CD14-positive monocyte (primary cell): ENCODE measurements at regions not wholly inside any gene's neighbourhood (a gene's known extent, or its start where the extent isn't known, plus 50 kb on each side); places are given as distances from the start of the nearest gene placed in this dataset.

Experiments used
- DNase-seq, 3 donors: peaks; one replicate each; pipeline ENCODE4 v3.0.0-alpha.2; 2011 to 2022
- H2AFZ ChIP-seq: 2 replicates; pipeline ENCODE4 v1.6.0; 2012; ENCODE audit warnings: mild to moderate bottlenecking, low read depth, low read length, inconsistent platforms; ENCODE audit not compliant: insufficient read depth, poor library complexity, severe bottlenecking
- H3K27ac ChIP-seq, 2 donors: 1 replicate in 1 of 2; 2 replicates in 1 of 2; pipeline ENCODE4 v1.5.1; 2012 to 2013; ENCODE audit warnings: low read length in 2 of 2, control low read depth in 1 of 2, inconsistent platforms in 1 of 2, low read depth in 1 of 2, mild to moderate bottlenecking in 1 of 2
- H3K27me3 ChIP-seq, 2 donors: one replicate each; pipeline versions ENCODE4 v1.6.0 to v1.6.1; 2011 to 2013; ENCODE audit warnings: low read length in 2 of 2; ENCODE audit not compliant: control insufficient read depth in 2 of 2, insufficient read depth in 2 of 2
- H3K36me3 ChIP-seq, 2 donors: replicated peaks in 1 of 2; 1 replicate in 1 of 2; 2 replicates in 1 of 2; pipeline versions ENCODE4 v1.5.1 to v1.6.1; 2012 to 2013; ENCODE audit warnings: low read length in 2 of 2, control low read depth in 1 of 2, inconsistent platforms in 1 of 2, mild to moderate bottlenecking in 1 of 2; ENCODE audit not compliant: insufficient read depth in 2 of 2, control insufficient read depth in 1 of 2
- H3K4me1 ChIP-seq, 2 donors: 1 replicate in 1 of 2; 2 replicates in 1 of 2; pipeline versions ENCODE4 v1.5.1 to v1.6.1; 2012 to 2013; ENCODE audit warnings: low read length in 2 of 2, control low read depth in 1 of 2, inconsistent platforms in 1 of 2, mild to moderate bottlenecking in 1 of 2, moderate library complexity in 1 of 2; ENCODE audit not compliant: insufficient read depth in 2 of 2, control insufficient read depth in 1 of 2
- H3K4me2 ChIP-seq: replicated peaks from 2 replicates; pipeline ENCODE3; 2012; ENCODE audit warnings: low read length, moderate library complexity, mild to moderate bottlenecking; ENCODE audit not compliant: poor library complexity, severe bottlenecking; ENCODE audit errors: extremely low read depth
- H3K4me3 ChIP-seq, 3 experiments: fragments of 200-600 bp in 1 of 3; sonication (generic) in 1 of 3; replicated peaks in 1 of 3; 1 replicate in 2 of 3; 2 replicates in 1 of 3; pipeline ENCODE4 v1.5.1; 2011 to 2013; ENCODE audit warnings: low read length in 3 of 3, mild to moderate bottlenecking in 3 of 3, control low read depth in 2 of 3, low read depth in 2 of 3, inconsistent platforms in 1 of 3, moderate library complexity in 1 of 3
- H3K79me2 ChIP-seq: 2 replicates; pipeline ENCODE4 v1.6.0; 2012; ENCODE audit warnings: mild to moderate bottlenecking, control low read depth, inconsistent platforms, low read length, moderate library complexity; ENCODE audit not compliant: insufficient read depth
- H3K9ac ChIP-seq: 2 replicates; pipeline ENCODE4 v1.6.0; 2017; ENCODE audit warnings: low read length, mild to moderate bottlenecking; ENCODE audit not compliant: insufficient read depth, poor library complexity, severe bottlenecking
- H3K9me3 ChIP-seq, 2 donors: replicated peaks in 1 of 2; 1 replicate in 1 of 2; 2 replicates in 1 of 2; pipeline versions ENCODE4 v1.5.1 to v1.6.1; 2012 to 2013; ENCODE audit warnings: low read length in 2 of 2, control low read depth in 1 of 2; ENCODE audit not compliant: control insufficient read depth in 1 of 2, insufficient read depth in 1 of 2
- H4K20me1 ChIP-seq: 2 replicates; pipeline ENCODE4 v1.6.0; 2012; ENCODE audit warnings: mild to moderate bottlenecking, low read length, control low read depth, moderate library complexity; ENCODE audit not compliant: insufficient read depth
- H3K27ac Mint-ChIP-seq, 7 donors: one replicate each; pipeline ENCODE4 v1.8.0; 2020; ENCODE audit warnings: mild to moderate bottlenecking in 7 of 7, mixed read lengths in 7 of 7, moderate library complexity in 6 of 7, inconsistent platforms in 2 of 7
- H3K27me3 Mint-ChIP-seq, 3 donors: one replicate each; pipeline ENCODE4 v1.8.0; 2021 to 2022; ENCODE audit warnings: low read depth in 3 of 3, mild to moderate bottlenecking in 3 of 3, mixed read lengths in 3 of 3, moderate library complexity in 3 of 3, inconsistent platforms in 1 of 3
- H3K36me3 Mint-ChIP-seq, 2 donors: one replicate each; pipeline ENCODE4 v1.8.0; 2020; ENCODE audit warnings: mixed read lengths in 2 of 2, inconsistent platforms in 1 of 2, mild to moderate bottlenecking in 1 of 2
- H3K4me1 Mint-ChIP-seq: one replicate; pipeline ENCODE4 v1.8.0; 2020; ENCODE audit warnings: mild to moderate bottlenecking, mixed read lengths
- H3K4me3 Mint-ChIP-seq, 2 donors: one replicate each; pipeline ENCODE4 v1.8.0; 2020; ENCODE audit warnings: mild to moderate bottlenecking in 2 of 2, mixed read lengths in 2 of 2, moderate library complexity in 1 of 2
- H3K9me3 Mint-ChIP-seq, 7 donors: one replicate each; pipeline ENCODE4 v1.8.0; 2020 to 2022; ENCODE audit warnings: mixed read lengths in 7 of 7, mild to moderate bottlenecking in 6 of 7, moderate library complexity in 6 of 7, inconsistent platforms in 2 of 7
- CTCF ChIP-seq: fragments of 200-600 bp; IDR thresholded peaks from one replicate; pipeline ENCODE4 v1.8.0; 2022; ENCODE audit warnings: antibody characterized with exemption, mild to moderate bottlenecking
- WGBS: methylation state at CpG from one replicate; pipeline ENCODE4 v1.1.5; 2013; ENCODE audit warnings: missing lambda C conversion rate; ENCODE audit not compliant: insufficient coverage; 5-methylcytosine and 5-hydroxymethylcytosine counted together
- intact Hi-C, 2 donors: fragments of 100-400 bp; cut with micrococcal nuclease; formaldehyde crosslinking; loops; one replicate each; pipeline versions ENCODE4 v1.15.0 to v1.15.1; 2023

GRCh38 chr11:134628426-134628825 lies 216.4 kb upstream of the B3GAT1 start:
- H2AFZ ChIP-seq = no peak overlapping the region
- H3K27ac ChIP-seq = no peak overlapping the region
- WGBS = 89% methylated on average over 5 of the region's 6 CpGs
- H3K4me2 ChIP-seq = no peak overlapping the region
- TF ChIP-seq CTCF = no peak
- Mint-ChIP-seq H3K4me1 (no peaks in the 10 kb centered on the region), H3K9me3 (peaks cover 0 to 3% (median 0%) of the 10 kb centered on the region in 7 donors), H3K27ac (no peak overlapping the region), H3K27me3 (peaks cover 1 to 3% (median 3%) of the 10 kb centered on the region in 3 donors), H3K4me3 (no peak overlapping the region), H3K36me3 (no peaks in the 10 kb centered on the region)
- H3K27me3 ChIP-seq = no peaks in the 10 kb centered on the region
- H3K9ac ChIP-seq = no peak overlapping the region
- intact Hi-C loops = no loop called here
- no peaks in the 10 kb centered on the region for H3K79me2 ChIP-seq
- no peaks in the 10 kb centered on the region for H3K36me3 ChIP-seq
- no peak overlapping the region for H3K4me3 ChIP-seq
- DNase-seq = no peak
- no peaks in the 10 kb centered on the region for H4K20me1 ChIP-seq
- H3K4me1 ChIP-seq = no peaks in the 10 kb centered on the region
- H3K9me3 ChIP-seq = no peaks in the 10 kb centered on the region

GRCh38 chr11:134626032-134626431 lies 214.0 kb upstream of the B3GAT1 start:
- H3K36me3 Mint-ChIP-seq = no peaks in the 10 kb centered on the region
- Histone ChIP-seq H3K27me3 (no peaks in the 10 kb centered on the region), H3K4me1 (no peaks in the 10 kb centered on the region), H3K9ac (no peak overlapping the region), H3K4me3 (no peak overlapping the region), H2AFZ (no peak overlapping the region), H3K4me2 (no peak overlapping the region), H3K9me3 (no peaks in the 10 kb centered on the region), H3K36me3 (no peaks in the 10 kb centered on the region), H3K27ac (no peak overlapping the region), H3K79me2 (no peaks in the 10 kb centered on the region), H4K20me1 (no peaks in the 10 kb centered on the region)
- TF ChIP-seq CTCF = no peak
- H3K4me1 Mint-ChIP-seq = no peaks in the 10 kb centered on the region
- no peak overlapping the region for H3K27ac Mint-ChIP-seq
- peaks cover 1 to 6% (median 3%) of the 10 kb centered on the region in 3 donors for H3K27me3 Mint-ChIP-seq
- H3K9me3 Mint-ChIP-seq = peaks cover 0 to 5% (median 0%) of the 10 kb centered on the region in 7 donors
- no peak for DNase-seq
- intact Hi-C loops = no loop called here
- no peak overlapping the region for H3K4me3 Mint-ChIP-seq
- WGBS = 74% methylated on average over 4 of the region's 4 CpGs
